ENCODE measurements at regions not wholly inside any gene's neighbourhood (a gene's known extent, or its start where the extent isn't known, plus 50 kb on each side); places are given as distances from the start of the nearest gene placed in this dataset.

- Histone ChIP-seq H4K20me1 (ENCODE audit: control insufficient read depth, insufficient read depth, low read length, poor library complexity, severe bottlenecking) (no peaks in the 10 kb centered on the region), H3K4me3 (ENCODE audit: control extremely low read depth in 1 of 5, extremely low read depth in 1 of 5, insufficient read depth in 1 of 5, low read depth in 2 of 5, low read length in 4 of 5) (no peak overlapping the region), H3K36me3 (replicated peaks in 1 of 2; ENCODE audit: control extremely low read depth in 1 of 2, control insufficient read depth in 1 of 2, extremely low read depth in 1 of 2, insufficient read depth in 2 of 2, low read length in 1 of 2) (no peaks in the 10 kb centered on the region), H3K27me3 (replicated peaks in 1 of 4; ENCODE audit: control extremely low read depth in 1 of 4, control insufficient read depth in 3 of 4, insufficient read depth in 4 of 4, low read length in 3 of 4) (no peaks in the 10 kb centered on the region), H3K9ac (ENCODE audit: low read length) (no peak overlapping the region), H2AFZ (ENCODE audit: insufficient read depth, low read depth, low read length, poor library complexity, severe bottlenecking) (no peak overlapping the region), H3K27ac (ENCODE audit: low read length in 2 of 2) (no peak overlapping the region), H3K4me2 (replicated peaks; ENCODE audit: low read depth, low read length, poor library complexity, severe bottlenecking) (no peak overlapping the region), H3K9me3 (ENCODE audit: control extremely low read depth in 1 of 3, control insufficient read depth in 2 of 3, insufficient read depth in 1 of 3, low read length in 2 of 3) (no peaks in the 10 kb centered on the region), H3K79me2 (ENCODE audit: control insufficient read depth, insufficient read depth, low read length) (no peaks in the 10 kb centered on the region), H3K4me1 (ENCODE audit: control insufficient read depth in 2 of 2, insufficient read depth in 2 of 2, low read length in 2 of 2) (no peaks in the 10 kb centered on the region)
- Mint-ChIP-seq H3K27me3 (no peaks in the 10 kb centered on the region), H3K4me3 (no peak overlapping the region), H3K4me1 (no peaks in the 10 kb centered on the region), H3K9me3 (ENCODE audit: insufficient read depth) (peaks cover 2% of the 10 kb centered on the region), H3K27ac (no peak overlapping the region)
- WGBS (ENCODE audit: insufficient coverage), result no CpG with 5 or more reads among the region's 1 CpG
- intact Hi-C loops (cut with micrococcal nuclease), result no loop called here
- ChIA-PET CTCF (no interaction called here), POLR2A (no interaction called here)
- ATAC-seq (ENCODE audit: low read depth), result no peak
- no peak for DNase-seq
- no peak for TF ChIP-seq CTCF (IDR thresholded peaks at IDR 0.05)
- TF ChIP-seq EZH2 (IDR thresholded peaks at IDR 0.05; ENCODE audit: borderline replicate concordance, insufficient read depth, low read depth, low read length, poor library complexity, severe bottlenecking), result no peak
Measured at GRCh38 chr5:166991601-166992000, 1299.8 kb upstream of the WWC1 start.

- ChIA-PET POLR2A (no interaction called here), CTCF (no interaction called here)
- no peak for ATAC-seq (ENCODE audit: low read depth)
- Histone ChIP-seq H3K27ac (ENCODE audit: low read length in 2 of 2) (no peak overlapping the region), H3K9ac (ENCODE audit: low read length) (no peak overlapping the region), H3K4me1 (ENCODE audit: control insufficient read depth in 2 of 2, insufficient read depth in 2 of 2, low read length in 2 of 2) (no peaks in the 10 kb centered on the region), H3K36me3 (replicated peaks in 1 of 2; ENCODE audit: control extremely low read depth in 1 of 2, control insufficient read depth in 1 of 2, extremely low read depth in 1 of 2, insufficient read depth in 2 of 2, low read length in 1 of 2) (no peaks in the 10 kb centered on the region), H4K20me1 (ENCODE audit: control insufficient read depth, insufficient read depth, low read length, poor library complexity, severe bottlenecking) (no peaks in the 10 kb centered on the region), H3K27me3 (replicated peaks in 1 of 4; ENCODE audit: control extremely low read depth in 1 of 4, control insufficient read depth in 3 of 4, insufficient read depth in 4 of 4, low read length in 3 of 4) (no peaks in the 10 kb centered on the region), H3K9me3 (ENCODE audit: control extremely low read depth in 1 of 3, control insufficient read depth in 2 of 3, insufficient read depth in 1 of 3, low read length in 2 of 3) (no peaks in the 10 kb centered on the region), H3K4me2 (replicated peaks; ENCODE audit: low read depth, low read length, poor library complexity, severe bottlenecking) (no peak overlapping the region), H3K4me3 (ENCODE audit: control extremely low read depth in 1 of 5, extremely low read depth in 1 of 5, insufficient read depth in 1 of 5, low read depth in 2 of 5, low read length in 4 of 5) (no peak overlapping the region), H2AFZ (ENCODE audit: insufficient read depth, low read depth, low read length, poor library complexity, severe bottlenecking) (no peak overlapping the region), H3K79me2 (ENCODE audit: control insufficient read depth, insufficient read depth, low read length) (no peaks in the 10 kb centered on the region)
- WGBS (ENCODE audit: insufficient coverage), result no CpG with 5 or more reads among the region's 2 CpGs
- H3K4me1 Mint-ChIP-seq, result no peaks in the 10 kb centered on the region
- H3K4me3 Mint-ChIP-seq, result no peak overlapping the region
- no peak for TF ChIP-seq EZH2 (IDR thresholded peaks at IDR 0.05; ENCODE audit: borderline replicate concordance, insufficient read depth, low read depth, low read length, poor library complexity, severe bottlenecking)
- TF ChIP-seq CTCF (IDR thresholded peaks at IDR 0.05), result no peak
- H3K9me3 Mint-ChIP-seq (ENCODE audit: insufficient read depth), result peaks cover 2% of the 10 kb centered on the region
- no peak for DNase-seq
- H3K27ac Mint-ChIP-seq, result no peak overlapping the region
- no peaks in the 10 kb centered on the region for H3K27me3 Mint-ChIP-seq
- intact Hi-C loops (cut with micrococcal nuclease), result no loop called here
Measured at GRCh38 chr5:166992108-166992507, 1299.3 kb upstream of the WWC1 start.
